GM12891 (cell line): ENCODE measurements at regions not wholly inside any gene's neighbourhood (a gene's known extent, or its start where the extent isn't known, plus 50 kb on each side); places are given as distances from the start of the nearest gene placed in this dataset.

Experiments
- POLR2A ChIP-seq: IDR thresholded peaks from 2 replicates; pipeline ENCODE4 v1.6.1; 2011; ENCODE audit warnings: low read depth, low read length, control low read depth
- SPI1 ChIP-seq: IDR thresholded peaks from 2 replicates; pipeline ENCODE4 v1.6.1; 2011; ENCODE audit warnings: low read depth, low read length, control low read depth

- TF ChIP-seq POLR2A (no peak), SPI1 (no peak)
Measured at GRCh38 chr9:90306158-90306557, 336.5 kb downstream of the DIRAS2 start.
